Psoas muscle (tissue), 7 donors: ENCODE measurements at regions not wholly inside any gene's neighbourhood (a gene's known extent, or its start where the extent isn't known, plus 50 kb on each side); places are given as distances from the start of the nearest gene placed in this dataset.

Experiments used
- ATAC-seq, 4 donors: fragments of 200-7000 bp; cut with Tn5 transposase; one replicate each; pipeline ENCODE4 v1.9.1; 2020; ENCODE audit warnings: moderate library complexity in 3 of 4, mild to moderate bottlenecking in 2 of 4
- DNase-seq, 2 donors: peaks; one replicate each; pipeline ENCODE4 v3.0.0-alpha.2; 2020
- H3K27ac ChIP-seq: fragments of 200-600 bp; one replicate; pipeline ENCODE4 v1.8.0; 2022
- H3K27me3 ChIP-seq, 3 donors: fragments of 200-600 bp in 1 of 3; one replicate each; pipeline versions ENCODE4 v1.6.1 to v1.8.0; 2013 to 2022; ENCODE audit warnings: low read length in 2 of 3, mild to moderate bottlenecking in 2 of 3, moderate library complexity in 1 of 3; ENCODE audit not compliant: insufficient read depth in 3 of 3
- H3K36me3 ChIP-seq, 2 donors: fragments of 200-600 bp in 1 of 2; one replicate each; pipeline versions ENCODE4 v1.6.1 to v1.8.0; 2013 to 2022; ENCODE audit warnings: low read depth in 1 of 2, mild to moderate bottlenecking in 1 of 2, moderate library complexity in 1 of 2; ENCODE audit not compliant: insufficient read depth in 1 of 2
- H3K4me1 ChIP-seq: fragments of 200-600 bp; one replicate; pipeline ENCODE4 v1.8.0; 2022
- H3K4me3 ChIP-seq: fragments of 200-600 bp; one replicate; pipeline ENCODE4 v1.8.0; 2022; ENCODE audit warnings: mild to moderate bottlenecking
- H3K9me3 ChIP-seq: fragments of 200-600 bp; one replicate; pipeline ENCODE4 v1.8.0; 2022
- CTCF ChIP-seq: fragments of 200-600 bp; IDR thresholded peaks from one replicate; pipeline ENCODE4 v1.8.0; 2022; ENCODE audit warnings: antibody characterized with exemption
- WGBS, 3 donors: extraction: QIAGEN DNeasy Blood & Tissue Kit; methylation state at CpG; one replicate each; pipeline versions ENCODE4 v1.1.6 to v1.1.7; 2013; 5-methylcytosine and 5-hydroxymethylcytosine counted together
- intact Hi-C, 2 donors: fragments of 100-400 bp; cut with DNase I; formaldehyde crosslinking; loops; one replicate each; pipeline versions ENCODE4 v1.11.0 to v1.14.2; 2022
- donor health status: healthy with polysubstance abuse.
- donor health status: DM: no; HTN: no; CAD: no; lungs with moderate emphysema.
- donor health status: Bipolar disorder and iron deficiency.
- donor health status: healthy.
- donor health status: DM: yes; HTN: yes; CAD: no.
- donor health status: DM: no; HTN: no; CAD: no.
- donor health status: DM: yes; HTN: yes; CAD: no.

- TF ChIP-seq CTCF = no peak
- Histone ChIP-seq H3K4me1 (no peaks in the 10 kb centered on the region), H3K9me3 (no peaks in the 10 kb centered on the region), H3K27me3 (no peaks in the 10 kb centered on the region), H3K4me3 (no peak overlapping the region), H3K36me3 (no peaks in the 10 kb centered on the region), H3K27ac (no peak overlapping the region)
- 70 to 74% (median 70%) methylated on average over 4 of the region's 4 CpGs for WGBS, 3 donors
- DNase-seq (no peak), ATAC-seq (no peak)
- intact Hi-C loops = no loop called here
These were observed 90.5 kb downstream of the INHBA start for GRCh38 chr7:41612386-41612785.

DNA sequence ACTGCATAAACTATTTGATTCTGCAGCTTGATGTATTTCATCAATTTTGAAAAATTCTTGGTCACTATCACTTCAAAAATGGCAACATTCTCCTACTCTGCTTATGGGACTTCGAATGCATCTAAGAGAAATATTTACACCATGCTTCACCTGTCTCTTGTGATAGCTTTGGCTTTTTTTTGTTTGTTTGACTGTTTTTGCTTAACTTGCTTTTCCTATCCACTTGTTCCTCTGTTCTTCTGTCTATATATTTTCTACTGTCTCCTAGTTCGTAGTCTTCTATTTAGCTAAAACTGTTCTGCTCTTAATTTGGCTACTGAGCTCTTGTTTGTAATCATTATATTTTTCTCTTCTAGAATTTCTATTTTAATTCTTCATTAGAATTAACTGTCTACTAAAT lies 94.4 kb downstream of the INHBA start:
- no peak for DNase-seq
- whole genome bisulfite sequencing, 3 donors = 79 to 93% (median 85%) methylated on average over 2 of the region's 2 CpGs
- TF ChIP-seq CTCF = no peak
- Histone ChIP-seq H3K4me1 (no peaks in the 10 kb centered on the region), H3K36me3 (no peaks in the 10 kb centered on the region), H3K9me3 (no peaks in the 10 kb centered on the region), H3K27ac (no peak overlapping the region), H3K27me3 (no peaks in the 10 kb centered on the region), H3K4me3 (no peak overlapping the region)
- intact Hi-C loops = no loop called here
- no peak for ATAC-seq

DNA sequence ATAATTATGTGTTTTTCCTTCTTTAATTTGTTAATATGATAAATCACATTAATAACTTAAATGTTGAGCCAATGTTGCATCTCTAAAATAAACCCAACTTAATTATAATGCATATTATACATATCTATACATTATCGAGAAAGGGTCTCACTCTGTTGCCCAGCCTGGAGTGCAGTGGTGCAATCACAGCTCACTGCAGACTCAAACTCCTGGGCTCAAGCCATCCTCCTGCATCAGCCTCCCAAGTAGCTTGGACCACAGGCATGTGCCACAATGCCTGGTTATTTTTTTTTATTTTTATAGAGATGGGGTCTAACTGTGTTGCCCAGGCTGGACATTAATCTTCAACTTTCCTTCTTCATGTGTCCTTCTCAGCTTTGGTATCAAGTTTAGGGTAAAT lies 98.9 kb downstream of the INHBA start:
- no peak for DNase-seq
- Histone ChIP-seq H3K27me3 (no peaks in the 10 kb centered on the region), H3K9me3 (no peaks in the 10 kb centered on the region), H3K4me3 (no peak overlapping the region), H3K4me1 (no peaks in the 10 kb centered on the region), H3K27ac (no peak overlapping the region), H3K36me3 (no peaks in the 10 kb centered on the region)
- no peak for ATAC-seq
- intact Hi-C loops = no loop called here
- TF ChIP-seq CTCF = no peak
- 92 to 96% (median 95%) methylated on average over 1 of the region's 1 CpG for WGBS, 3 donors

GRCh38 chr7:41599760-41600159 lies 103.1 kb downstream of the INHBA start:
- WGBS, 3 donors = 54 to 59% (median 54%) methylated on average over 4 of the region's 4 CpGs
- no peak for DNase-seq
- Histone ChIP-seq H3K36me3 (no peaks in the 10 kb centered on the region), H3K9me3 (peaks cover 6% of the 10 kb centered on the region), H3K4me1 (no peaks in the 10 kb centered on the region), H3K27me3 (no peaks in the 10 kb centered on the region), H3K27ac (no peak overlapping the region), H3K4me3 (no peak overlapping the region)
- intact Hi-C loops = no loop called here
- TF ChIP-seq CTCF = no peak
- ATAC-seq = no peak

DNA sequence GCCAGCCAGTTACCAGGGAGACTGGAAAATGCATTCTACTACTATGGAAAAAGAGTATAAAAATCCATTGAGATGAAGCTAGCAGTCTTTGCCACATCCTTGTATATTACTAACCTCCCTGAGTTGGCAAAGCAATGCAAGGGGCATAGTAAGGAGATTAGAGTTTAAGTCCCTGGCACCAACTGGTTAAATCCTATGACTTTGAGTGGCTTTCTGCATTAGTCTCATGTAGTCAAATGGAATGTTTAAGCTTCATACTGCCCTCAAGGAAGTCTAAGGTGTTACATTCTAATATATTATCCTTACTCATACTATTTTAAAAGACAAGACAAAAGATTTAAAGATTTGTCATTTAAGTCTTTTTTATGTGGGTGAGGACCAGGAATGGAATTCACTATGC lies 110.1 kb downstream of the INHBA start:
- TF ChIP-seq CTCF = no peak
- Histone ChIP-seq H3K36me3 (no peaks in the 10 kb centered on the region), H3K4me1 (no peaks in the 10 kb centered on the region), H3K27ac (no peak overlapping the region), H3K4me3 (no peak overlapping the region), H3K9me3 (peaks cover 6% of the 10 kb centered on the region), H3K27me3 (no peaks in the 10 kb centered on the region)
- ATAC-seq = no peak
- DNase-seq = no peak
- intact Hi-C loops = no loop called here
